ENCODE measurements at regions not wholly inside any gene's neighbourhood (a gene's known extent, or its start where the extent isn't known, plus 50 kb on each side); places are given as distances from the start of the nearest gene placed in this dataset.

GRCh38 chr5:9799606-9800005, 169.5 kb upstream of the TAS2R1 start:
- FAIRE-seq: no peak

GRCh38 chr5:9790276-9790675, 160.1 kb upstream of the TAS2R1 start:
- DNase-seq (ENCODE audit: insufficient read length, low spot score) (no peak), FAIRE-seq (no peak)
- no peak for TF ChIP-seq CTCF (IDR thresholded peaks at IDR 0.05; ENCODE audit: insufficient read depth, missing control alignments)

More at GRCh38 chr5:9799606-9800005, 169.5 kb upstream of the TAS2R1 start:
- no peak for TF ChIP-seq CTCF (IDR thresholded peaks at IDR 0.05; ENCODE audit: insufficient read depth, missing control alignments)
- DNase-seq (ENCODE audit: insufficient read length, low spot score): no peak

- DNase-seq (ENCODE audit: insufficient read length, low spot score): no peak
- no peak for FAIRE-seq
- no peak for TF ChIP-seq CTCF (IDR thresholded peaks at IDR 0.05; ENCODE audit: insufficient read depth, missing control alignments)
Measured at GRCh38 chr5:9789777-9790176, 159.6 kb upstream of the TAS2R1 start.

- no peak for TF ChIP-seq CTCF (IDR thresholded peaks at IDR 0.05; ENCODE audit: insufficient read depth, missing control alignments)
- FAIRE-seq: no peak
- no peak for DNase-seq (ENCODE audit: insufficient read length, low spot score)
Measured at GRCh38 chr5:9787861-9788600, 157.9 kb upstream of the TAS2R1 start.

GRCh38 chr5:9786380-9787360, 156.5 kb upstream of the TAS2R1 start:
- DNase-seq (ENCODE audit: insufficient read length, low spot score) (no peak), FAIRE-seq (no peak)
- no peak for TF ChIP-seq CTCF (IDR thresholded peaks at IDR 0.05; ENCODE audit: insufficient read depth, missing control alignments)

- DNase-seq (ENCODE audit: insufficient read length, low spot score) (no peak), FAIRE-seq (no peak)
- TF ChIP-seq CTCF (IDR thresholded peaks at IDR 0.05; ENCODE audit: insufficient read depth, missing control alignments): no peak
Measured at GRCh38 chr5:9785751-9786150, 155.6 kb upstream of the TAS2R1 start.
